HEK293T (cell line): ENCODE measurements at regions not wholly inside any gene's neighbourhood (a gene's known extent, or its start where the extent isn't known, plus 50 kb on each side); places are given as distances from the start of the nearest gene placed in this dataset.
"Not testable (repeated sequence)": the region's sequence is repeated elsewhere in the genome, so short reads cannot be mapped to it uniquely, and the experiment has no call there.

Source experiments
- CTCF ChIA-PET: fragments of 350-600 bp; formaldehyde crosslinking; extraction: SDS; loops from one replicate; lab custom pipeline; 2021; ENCODE audit warnings: antibody characterized with exemption, inconsistent platforms; lab: Yijun Ruan, JAX
- POLR2A ChIA-PET: fragments of 350-600 bp; formaldehyde crosslinking; extraction: SDS; loops from one replicate; lab custom pipeline; 2020; ENCODE audit warnings: antibody characterized with exemption, inconsistent platforms; lab: Yijun Ruan, JAX
- DNase-seq: peaks from one replicate; pipeline ENCODE4 v3.0.0; 2012; ENCODE audit warnings: mixed read lengths; ENCODE audit errors: extremely low spot score
- ARNT ChIP-seq: fragments of 450-650 bp; IDR thresholded peaks from 2 replicates; pipeline ENCODE4 v1.6.1; 2017; ENCODE audit warnings: mild to moderate bottlenecking
- BHLHE40 ChIP-seq: fragments of 450-650 bp; IDR thresholded peaks from 2 replicates; pipeline ENCODE4 v1.6.1; 2016; ENCODE audit warnings: mild to moderate bottlenecking, moderate library complexity, borderline replicate concordance
- CTBP1 ChIP-seq: fragments of 450-650 bp; IDR thresholded peaks from 2 replicates; pipeline ENCODE4 v1.6.1; 2016; ENCODE audit warnings: borderline replicate concordance
- ELF4 ChIP-seq: fragments of 450-650 bp; IDR thresholded peaks from 2 replicates; pipeline ENCODE4 v1.6.1; 2017; ENCODE audit warnings: antibody characterized with exemption
- FOXA1 ChIP-seq: fragments of 450-650 bp; IDR thresholded peaks from 2 replicates; pipeline ENCODE4 v1.6.1; 2016; ENCODE audit warnings: mild to moderate bottlenecking
- FOXK2 ChIP-seq: fragments of 450-650 bp; IDR thresholded peaks from 2 replicates; pipeline ENCODE4 v1.6.1; 2016; ENCODE audit warnings: mild to moderate bottlenecking
- FOXM1 ChIP-seq: fragments of 450-650 bp; IDR thresholded peaks from 2 replicates; pipeline ENCODE4 v1.6.1; 2017; ENCODE audit warnings: mild to moderate bottlenecking, borderline replicate concordance
- HDGF ChIP-seq: fragments of 450-650 bp; IDR thresholded peaks from 2 replicates; pipeline ENCODE4 v1.6.1; 2017; ENCODE audit warnings: antibody characterized with exemption, borderline replicate concordance
- L3MBTL2 ChIP-seq: fragments of 450-650 bp; conservative IDR thresholded peaks from 2 replicates; pipeline ENCODE4 v1.6.1; 2016; ENCODE audit warnings: mild to moderate bottlenecking
- LEF1 ChIP-seq: fragments of 450-650 bp; IDR thresholded peaks from 2 replicates; pipeline ENCODE4 v1.6.1; 2017; ENCODE audit warnings: mild to moderate bottlenecking, borderline replicate concordance
- NFRKB ChIP-seq: fragments of 450-650 bp; IDR thresholded peaks from 2 replicates; pipeline ENCODE4 v1.6.1; 2016; ENCODE audit warnings: mild to moderate bottlenecking, moderate library complexity
- PKNOX1 ChIP-seq: fragments of 450-650 bp; IDR thresholded peaks from 2 replicates; pipeline ENCODE4 v1.6.1; 2016
- SP1 ChIP-seq: fragments of 450-650 bp; IDR thresholded peaks from 2 replicates; pipeline ENCODE4 v1.6.1; 2017
- SUZ12 ChIP-seq: fragments of 450-650 bp; IDR thresholded peaks from 2 replicates; pipeline ENCODE4 v1.6.1; 2016; ENCODE audit warnings: mild to moderate bottlenecking
- TARDBP ChIP-seq: fragments of 450-650 bp; IDR thresholded peaks from 2 replicates; pipeline ENCODE4 v1.6.1; 2016
- ZNF384 ChIP-seq: fragments of 450-650 bp; IDR thresholded peaks from 2 replicates; pipeline ENCODE4 v1.6.1; 2016

GRCh38 chr3:87792198-87792533, 266.6 kb downstream of the CGGBP1 start:
- ChIA-PET CTCF (interaction anchor here (0.9 kb wide), 1 partner anchor 12 kb away, joined by 3 read pairs; no protein-coding TSS in a partner anchor), POLR2A (no interaction called here)
- no peak for DNase-seq
- TF ChIP-seq SP1: no peak
- no peak for TF ChIP-seq FOXA1

- CTCF ChIA-PET: interaction anchor here (0.9 kb wide), 1 partner anchor 13 kb away, joined by 3 read pairs; no protein-coding TSS in a partner anchor
- DNase-seq: no peak
- POLR2A ChIA-PET: interaction anchor here (1.0 kb wide), 1 partner anchor 8 kb away, joined by 3 read pairs; no protein-coding TSS in a partner anchor
- TF ChIP-seq L3MBTL2: no peak
- TF ChIP-seq NFRKB: no peak
- TF ChIP-seq ELF4: no peak
- no peak for TF ChIP-seq FOXA1
- no peak for TF ChIP-seq BHLHE40
- no peak for TF ChIP-seq ARNT
- TF ChIP-seq FOXK2: no peak
- no peak for TF ChIP-seq PKNOX1
- no peak for TF ChIP-seq TARDBP
- no peak for TF ChIP-seq SUZ12
- TF ChIP-seq SP1: no peak
- TF ChIP-seq CTBP1: no peak
- TF ChIP-seq FOXM1: no peak
These were observed 267.4 kb downstream of the CGGBP1 start for GRCh38 chr3:87791248-87792027.

- CTCF ChIA-PET, POLR2A ChIA-PET, DNase-seq: not testable (repeated sequence)
These were observed 269.8 kb downstream of the CGGBP1 start for GRCh38 chr3:87789049-87789448.

GRCh38 chr3:87788516-87788915, 270.3 kb downstream of the CGGBP1 start:
- POLR2A ChIA-PET: no interaction called here
- TF ChIP-seq CTBP1 (no peak), SP1 (no peak), LEF1 (no peak), NFRKB (no peak), BHLHE40 (no peak), SUZ12 (no peak), ZNF384 (no peak), L3MBTL2 (no peak), FOXK2 (no peak), ARNT (no peak), PKNOX1 (no peak), FOXA1 (no peak), FOXM1 (no peak), HDGF (no peak), TARDBP (no peak), ELF4 (no peak)
- no peak for DNase-seq
- CTCF ChIA-PET: no interaction called here

GRCh38 chr3:87780811-87781210, 278.0 kb downstream of the CGGBP1 start:
- POLR2A ChIA-PET: no interaction called here

GRCh38 chr3:87778876-87779275, 279.9 kb downstream of the CGGBP1 start:
- TF ChIP-seq ARNT (no peak), TARDBP (no peak)
- POLR2A ChIA-PET: no interaction called here
- no peak for DNase-seq
- CTCF ChIA-PET: no interaction called here

More at GRCh38 chr3:87780811-87781210, 278.0 kb downstream of the CGGBP1 start:
- CTCF ChIA-PET: no interaction called here
- TF ChIP-seq SUZ12 (no peak), PKNOX1 (no peak), FOXM1 (no peak), SP1 (no peak), FOXA1 (no peak), HDGF (no peak), LEF1 (no peak), CTBP1 (no peak), TARDBP (no peak), BHLHE40 (no peak), FOXK2 (no peak), ELF4 (no peak), ARNT (no peak), ZNF384 (no peak), NFRKB (no peak)
- DNase-seq: no peak
